AG04450 (cell line): ENCODE measurements at regions not wholly inside any gene's neighbourhood (a gene's known extent, or its start where the extent isn't known, plus 50 kb on each side); places are given as distances from the start of the nearest gene placed in this dataset.
"Not testable (repeated sequence)": the region's sequence is repeated elsewhere in the genome, so short reads cannot be mapped to it uniquely, and the experiment has no call there.

ENCODE experiments used
- CTCF ChIA-PET: fragments of 300-600, 350-600 bp; formaldehyde crosslinking; extraction: SDS; loops from one replicate; lab custom pipeline; 2022; ENCODE audit warnings: antibody characterized with exemption, inconsistent platforms; lab: Charles Lee
- POLR2A ChIA-PET: fragments of 350-600 bp; formaldehyde crosslinking; extraction: SDS; loops from one replicate; lab custom pipeline; 2021; ENCODE audit warnings: antibody characterized with exemption, inconsistent platforms; lab: Yijun Ruan, JAX
- DNase-seq: peaks from one replicate; pipeline ENCODE4 v3.0.0-alpha.2; 2011; ENCODE audit warnings: low read depth, low spot score
- H3K27ac ChIP-seq: one replicate; pipeline ENCODE4 v1.5.1; 2012; ENCODE audit warnings: low read depth, low read length, control low read depth
- H3K27me3 ChIP-seq: one replicate; pipeline ENCODE4 v1.6.0; 2012; ENCODE audit warnings: low read length; ENCODE audit not compliant: control insufficient read depth, insufficient read depth
- H3K4me3 ChIP-seq: 2 replicates; pipeline ENCODE4 v1.5.1; 2011; ENCODE audit warnings: mild to moderate bottlenecking, low read depth, low read length, control low read depth
- H3K9me3 ChIP-seq: 2 replicates; pipeline ENCODE4 v1.5.1; 2012; ENCODE audit warnings: low read length; ENCODE audit not compliant: control insufficient read depth, insufficient read depth
- TF ChIP-seq, protein P1 (sequence below): IDR thresholded peaks from 2 replicates; pipeline ENCODE4 v1.5.1; 2011; ENCODE audit warnings: low read depth, low read length, control low read depth, inconsistent platforms

GRCh38 chr6:43927532-43928210 is 157.7 kb downstream of the VEGFA start:
- Histone ChIP-seq H3K27ac (no peak overlapping the region), H3K9me3 (no peaks in the 10 kb centered on the region), H3K4me3 (no peak overlapping the region), H3K27me3 (peaks cover 3% of the 10 kb centered on the region)
- ChIA-PET POLR2A (no interaction called here), CTCF (interaction anchor here (1.3 to 1.7 kb wide), 2 partner anchors 147 to 151 kb away, joined by 3 to 6 read pairs; no protein-coding TSS in a partner anchor)
- DNase-seq = no peak
- TF ChIP-seq, protein P1, sequence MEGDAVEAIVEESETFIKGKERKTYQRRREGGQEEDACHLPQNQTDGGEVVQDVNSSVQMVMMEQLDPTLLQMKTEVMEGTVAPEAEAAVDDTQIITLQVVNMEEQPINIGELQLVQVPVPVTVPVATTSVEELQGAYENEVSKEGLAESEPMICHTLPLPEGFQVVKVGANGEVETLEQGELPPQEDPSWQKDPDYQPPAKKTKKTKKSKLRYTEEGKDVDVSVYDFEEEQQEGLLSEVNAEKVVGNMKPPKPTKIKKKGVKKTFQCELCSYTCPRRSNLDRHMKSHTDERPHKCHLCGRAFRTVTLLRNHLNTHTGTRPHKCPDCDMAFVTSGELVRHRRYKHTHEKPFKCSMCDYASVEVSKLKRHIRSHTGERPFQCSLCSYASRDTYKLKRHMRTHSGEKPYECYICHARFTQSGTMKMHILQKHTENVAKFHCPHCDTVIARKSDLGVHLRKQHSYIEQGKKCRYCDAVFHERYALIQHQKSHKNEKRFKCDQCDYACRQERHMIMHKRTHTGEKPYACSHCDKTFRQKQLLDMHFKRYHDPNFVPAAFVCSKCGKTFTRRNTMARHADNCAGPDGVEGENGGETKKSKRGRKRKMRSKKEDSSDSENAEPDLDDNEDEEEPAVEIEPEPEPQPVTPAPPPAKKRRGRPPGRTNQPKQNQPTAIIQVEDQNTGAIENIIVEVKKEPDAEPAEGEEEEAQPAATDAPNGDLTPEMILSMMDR = 0 out of 2 replicates have a peak, but pooled peaks have one; percentile 6

DNA sequence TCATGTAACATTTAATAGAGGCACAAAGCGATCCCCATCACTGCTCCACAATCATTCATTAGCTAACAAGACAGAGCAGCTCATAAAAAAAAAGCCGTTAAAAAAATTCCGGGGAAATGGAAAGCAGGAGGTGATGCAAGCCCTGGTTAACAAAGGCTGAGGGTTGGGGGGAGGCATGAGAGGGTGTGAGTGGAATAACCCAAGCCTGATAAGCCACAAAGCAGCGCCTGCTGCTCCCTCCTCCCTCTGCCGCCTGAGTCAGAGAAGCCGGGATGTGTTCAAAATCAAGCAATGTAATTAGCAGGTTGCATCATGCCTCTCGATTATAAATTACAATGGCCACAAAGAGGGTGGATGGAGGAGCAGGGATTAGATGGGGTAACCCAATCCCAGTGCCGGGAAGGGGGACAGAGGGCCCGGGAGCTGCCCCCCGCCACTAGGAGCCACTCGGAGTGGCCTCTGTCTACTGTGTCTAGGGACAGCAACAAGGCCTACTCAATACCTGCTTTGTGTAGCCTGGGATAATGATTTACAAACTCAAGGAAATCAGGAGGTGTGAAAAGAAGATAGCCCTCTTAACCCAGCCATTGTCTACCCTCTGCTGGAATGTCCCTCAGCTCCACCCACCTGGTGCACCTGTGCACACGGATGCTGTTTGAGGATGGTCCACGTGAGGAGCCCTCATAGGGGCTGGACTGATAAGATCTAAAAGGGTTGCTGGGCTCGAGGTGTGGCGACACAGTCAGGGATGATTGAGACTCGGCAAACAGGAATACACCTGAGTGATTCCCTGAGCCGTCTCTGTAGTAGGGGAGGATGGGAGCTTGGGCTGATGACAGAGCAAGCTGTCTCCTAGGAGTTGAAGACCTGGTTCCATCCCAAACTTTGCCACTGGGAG is 156.9 kb downstream of the VEGFA start:
- Histone ChIP-seq H3K4me3 (no peak overlapping the region), H3K27ac (peak overlapping the region; percentile 65), H3K9me3 (no peaks in the 10 kb centered on the region), H3K27me3 (peaks cover 3% of the 10 kb centered on the region)
- peak; percentile 69 for DNase-seq
- POLR2A ChIA-PET = interaction anchor here (0.6 to 0.9 kb wide), 2 partner anchors 66 to 93 kb away, joined by 3 read pairs; no protein-coding TSS in a partner anchor
- TF ChIP-seq, protein P1 = no peak
- CTCF ChIA-PET = interaction anchor here (0.6 to 2.0 kb wide), 8 partner anchors 23 to 158 kb away, joined by 3 to 9 read pairs (median 5); partner anchors contain the start of gene VEGFA

DNA sequence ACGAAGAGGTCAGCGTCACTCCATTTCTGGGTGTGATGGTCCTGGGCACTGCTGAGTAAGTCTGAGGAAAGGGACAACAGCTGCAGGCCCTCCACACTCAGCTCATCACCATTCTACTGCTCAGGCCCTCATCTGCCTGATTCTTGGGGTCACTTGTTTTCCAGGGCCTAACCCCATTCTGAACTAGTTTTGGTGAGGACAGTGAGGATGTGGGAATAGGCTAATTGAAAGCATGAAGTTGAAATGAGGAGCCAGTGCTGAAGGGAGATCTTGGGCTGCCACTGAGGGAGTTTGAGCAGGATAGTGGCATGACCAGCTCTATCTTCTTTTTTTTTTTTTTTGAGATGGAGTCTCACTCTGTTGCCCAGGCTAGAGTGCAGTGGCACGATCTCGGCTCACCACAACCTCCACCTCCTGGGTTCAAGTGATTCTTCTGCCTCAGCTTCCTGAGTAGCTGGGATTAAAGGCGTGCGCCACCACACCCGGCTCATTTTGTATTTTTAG is 155.7 kb downstream of the VEGFA start:
- H3K9me3 ChIP-seq, DNase-seq, POLR2A ChIA-PET, H3K27me3 ChIP-seq, H3K27ac ChIP-seq, H3K4me3 ChIP-seq: not testable (repeated sequence)
- CTCF ChIA-PET = interaction anchor here (0.8 to 2.0 kb wide), 6 partner anchors 24 to 157 kb away, joined by 3 to 9 read pairs (median 6); partner anchors contain the start of gene VEGFA

GRCh38 chr6:43924222-43924702 is 154.3 kb downstream of the VEGFA start:
- DNase-seq = no peak
- TF ChIP-seq, protein P1 = no peak
- no peak overlapping the region for H3K4me3 ChIP-seq
- CTCF ChIA-PET = interaction anchor here (0.8 to 1.3 kb wide), 2 partner anchors 150 kb away, joined by 3 to 4 read pairs; no protein-coding TSS in a partner anchor
- no peaks in the 10 kb centered on the region for H3K27me3 ChIP-seq
- H3K27ac ChIP-seq = no peak overlapping the region
- no peaks in the 10 kb centered on the region for H3K9me3 ChIP-seq
- POLR2A ChIA-PET = no interaction called here
